22Rv1 (cell line): ENCODE measurements at regions not wholly inside any gene's neighbourhood (a gene's known extent, or its start where the extent isn't known, plus 50 kb on each side); places are given as distances from the start of the nearest gene placed in this dataset.

Experiments
- ZFX ChIP-seq: fragments of 450-650 bp; IDR thresholded peaks from 2 replicates; pipeline ENCODE4 v1.6.1; 2017; ENCODE audit warnings: antibody characterized with exemption, borderline replicate concordance
- TF ChIP-seq, protein P1 (sequence below): fragments of 450-650 bp; IDR thresholded peaks from 2 replicates; pipeline ENCODE4 v1.5.1; 2017; ENCODE audit warnings: mild to moderate bottlenecking

GRCh38 chr10:111873621-111874135 lies 309.9 kb downstream of the GPAM start:
- TF ChIP-seq, protein P1, sequence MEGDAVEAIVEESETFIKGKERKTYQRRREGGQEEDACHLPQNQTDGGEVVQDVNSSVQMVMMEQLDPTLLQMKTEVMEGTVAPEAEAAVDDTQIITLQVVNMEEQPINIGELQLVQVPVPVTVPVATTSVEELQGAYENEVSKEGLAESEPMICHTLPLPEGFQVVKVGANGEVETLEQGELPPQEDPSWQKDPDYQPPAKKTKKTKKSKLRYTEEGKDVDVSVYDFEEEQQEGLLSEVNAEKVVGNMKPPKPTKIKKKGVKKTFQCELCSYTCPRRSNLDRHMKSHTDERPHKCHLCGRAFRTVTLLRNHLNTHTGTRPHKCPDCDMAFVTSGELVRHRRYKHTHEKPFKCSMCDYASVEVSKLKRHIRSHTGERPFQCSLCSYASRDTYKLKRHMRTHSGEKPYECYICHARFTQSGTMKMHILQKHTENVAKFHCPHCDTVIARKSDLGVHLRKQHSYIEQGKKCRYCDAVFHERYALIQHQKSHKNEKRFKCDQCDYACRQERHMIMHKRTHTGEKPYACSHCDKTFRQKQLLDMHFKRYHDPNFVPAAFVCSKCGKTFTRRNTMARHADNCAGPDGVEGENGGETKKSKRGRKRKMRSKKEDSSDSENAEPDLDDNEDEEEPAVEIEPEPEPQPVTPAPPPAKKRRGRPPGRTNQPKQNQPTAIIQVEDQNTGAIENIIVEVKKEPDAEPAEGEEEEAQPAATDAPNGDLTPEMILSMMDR = no peak
- TF ChIP-seq ZFX = no peak
